GM12878 (cell line): ENCODE measurements at regions not wholly inside any gene's neighbourhood (a gene's known extent, or its start where the extent isn't known, plus 50 kb on each side); places are given as distances from the start of the nearest gene placed in this dataset.

Experiments used
- ATAC-seq: fragments of 200-7000 bp; cut with Tn5 transposase; 3 replicates; pipeline ENCODE4 v1.9.1; 2020; ENCODE audit warnings: mild to moderate bottlenecking, moderate library complexity
- BruUV-seq: library from RNA; stranded (reverse); fragments of 400-500 nt; replicated peaks from 2 replicates; lab custom pipeline; 2021; lab: Mats Ljungman, UMichigan
- CTCF ChIA-PET: fragments of 300-600 bp; sonication (Branson Sonifier 250); formaldehyde crosslinking; extraction: SDS; loops from one replicate; lab custom pipeline; 2021; ENCODE audit warnings: inconsistent platforms; lab: Yijun Ruan, JAX
- POLR2A ChIA-PET: fragments of 350-600 bp; formaldehyde crosslinking; extraction: SDS; loops from one replicate; lab custom pipeline; 2021; ENCODE audit warnings: inconsistent platforms; lab: Charles Lee
- RAD21 ChIA-PET: fragments of 300-600 bp; sonication (Branson Sonifier 250); formaldehyde crosslinking; loops from one replicate; lab custom pipeline; 2023; ENCODE audit warnings: antibody characterized with exemption; ENCODE audit not compliant: unreplicated experiment; lab: Charles Lee
- SMC1A ChIA-PET: fragments of 300-600 bp; sonication (Branson Sonifier 250); formaldehyde crosslinking; loops from one replicate; lab custom pipeline; 2023; ENCODE audit not compliant: unreplicated experiment, uncharacterized antibody; lab: Charles Lee
- DNase-seq: peaks from one replicate; pipeline ENCODE4 v3.0.0-alpha.2; 2011; ENCODE audit warnings: low read depth, low spot score
- FAIRE-seq: peaks from 3 replicates; lab custom pipeline; 2011; peaks lifted over from hg19 to GRCh38; lab: Jason Lieb, UNC
- H2AFZ ChIP-seq: 2 replicates; pipeline ENCODE4 v1.6.0; 2011; ENCODE audit warnings: low read depth, low read length, control low read depth; ENCODE audit not compliant: control insufficient read depth
- H3K27ac ChIP-seq: 2 replicates; pipeline ENCODE4 v1.5.1; 2011; ENCODE audit warnings: control low read depth; ENCODE audit not compliant: control insufficient read depth, insufficient read depth
- H3K27me3 ChIP-seq, 2 experiments: replicated peaks in 1 of 2; 2 replicates each; pipeline versions ENCODE4 v1.6.0 to v1.6.1; 2011; ENCODE audit warnings: low read length in 1 of 2; ENCODE audit not compliant: control insufficient read depth in 2 of 2, insufficient read depth in 2 of 2
- H3K36me3 ChIP-seq, 2 experiments: 2 replicates each; pipeline ENCODE4 v1.5.1; 2011; ENCODE audit warnings: low read length in 1 of 2; ENCODE audit not compliant: control insufficient read depth in 2 of 2, insufficient read depth in 2 of 2
- H3K4me1 ChIP-seq: 2 replicates; pipeline ENCODE4 v1.6.1; 2011; ENCODE audit warnings: mild to moderate bottlenecking, low read length, moderate library complexity, mixed read lengths; ENCODE audit not compliant: control insufficient read depth, insufficient read depth
- H3K4me2 ChIP-seq: 2 replicates; pipeline ENCODE4 v1.6.0; 2011; ENCODE audit warnings: control low read depth; ENCODE audit not compliant: control insufficient read depth, insufficient read depth
- H3K4me3 ChIP-seq: fragments of 200-600 bp; sonication (generic); 2 replicates; pipeline ENCODE4 v1.5.1; 2016
- H3K79me2 ChIP-seq: 2 replicates; pipeline ENCODE4 v1.6.0; 2011; ENCODE audit warnings: low read length; ENCODE audit not compliant: control insufficient read depth, insufficient read depth
- H3K9ac ChIP-seq: 2 replicates; pipeline ENCODE4 v1.8.0; 2011; ENCODE audit warnings: low read length, control low read depth, mixed read lengths; ENCODE audit not compliant: control insufficient read depth, insufficient read depth
- H3K9me3 ChIP-seq: replicated peaks from 3 replicates; pipeline ENCODE4 v1.5.1; 2011; ENCODE audit warnings: mild to moderate bottlenecking, low read length; ENCODE audit not compliant: control insufficient read depth, insufficient read depth
- H4K20me1 ChIP-seq: 2 replicates; pipeline ENCODE4 v1.6.0; 2011; ENCODE audit not compliant: control insufficient read depth, insufficient read depth
- ATF3 ChIP-seq: IDR thresholded peaks from 2 replicates; pipeline ENCODE4 v1.6.1; 2011; ENCODE audit warnings: low read depth, mild to moderate bottlenecking, low read length, moderate library complexity, borderline replicate concordance; ENCODE audit errors: extremely low read depth
- KAT2A ChIP-seq: conservative IDR thresholded peaks from 2 replicates; pipeline ENCODE4 v1.6.1; 2011; ENCODE audit warnings: low read depth, low read length; ENCODE audit not compliant: control insufficient read depth
- MEF2A ChIP-seq: IDR thresholded peaks from 2 replicates; pipeline ENCODE4 v1.6.1; 2011; ENCODE audit warnings: low read depth, mild to moderate bottlenecking, low read length, moderate library complexity; ENCODE audit not compliant: insufficient read depth
- NFYB ChIP-seq: IDR thresholded peaks from 2 replicates; pipeline ENCODE4 v1.6.1; 2011; ENCODE audit warnings: low read depth, mild to moderate bottlenecking, low read length, improper control_type of control experiment, moderate library complexity; ENCODE audit not compliant: insufficient read depth
- WGBS: methylation state at CpG from one replicate; pipeline ENCODE4 v1.1.6; 2016; ENCODE audit warnings: low lambda C conversion rate; ENCODE audit not compliant: insufficient replicate concordance, insufficient coverage; ENCODE audit errors: missing lambda C conversion rate; 5-methylcytosine and 5-hydroxymethylcytosine counted together
- in situ Hi-C: fragments of 300-500 bp; cut with MboI; formaldehyde crosslinking; loops from 9 replicates; pipeline ENCODE4 v1.14.3; 2018; ENCODE audit warnings: mixed read lengths
- intact Hi-C: fragments of 100-400 bp; cut with micrococcal nuclease; formaldehyde crosslinking; loops from one replicate; pipeline ENCODE4 v1.14.2; 2022; ENCODE audit not compliant: unreplicated experiment
- TF ChIP-seq, protein P1 (sequence below): fragments of 450-650 bp; IDR thresholded peaks from 2 replicates; pipeline ENCODE4 v1.6.1; 2018; ENCODE audit warnings: borderline replicate concordance, mild to moderate bottlenecking; ENCODE audit not compliant: partially characterized antibody

- no peak for ATAC-seq
- Histone ChIP-seq H2AFZ (no peak overlapping the region), H3K4me1 (no peaks in the 10 kb centered on the region), H3K9me3 (no peaks in the 10 kb centered on the region), H3K4me2 (no peak overlapping the region), H3K27ac (no peak overlapping the region), H3K27me3 (no peaks in the 10 kb centered on the region), H3K9ac (no peak overlapping the region), H4K20me1 (no peaks in the 10 kb centered on the region), H3K79me2 (no peaks in the 10 kb centered on the region), H3K4me3 (no peak overlapping the region), H3K36me3 (no peaks in the 10 kb centered on the region)
- TF ChIP-seq MEF2A (no peak), KAT2A (no peak), ATF3 (no peak), NFYB (no peak)
- TF ChIP-seq, protein P1, sequence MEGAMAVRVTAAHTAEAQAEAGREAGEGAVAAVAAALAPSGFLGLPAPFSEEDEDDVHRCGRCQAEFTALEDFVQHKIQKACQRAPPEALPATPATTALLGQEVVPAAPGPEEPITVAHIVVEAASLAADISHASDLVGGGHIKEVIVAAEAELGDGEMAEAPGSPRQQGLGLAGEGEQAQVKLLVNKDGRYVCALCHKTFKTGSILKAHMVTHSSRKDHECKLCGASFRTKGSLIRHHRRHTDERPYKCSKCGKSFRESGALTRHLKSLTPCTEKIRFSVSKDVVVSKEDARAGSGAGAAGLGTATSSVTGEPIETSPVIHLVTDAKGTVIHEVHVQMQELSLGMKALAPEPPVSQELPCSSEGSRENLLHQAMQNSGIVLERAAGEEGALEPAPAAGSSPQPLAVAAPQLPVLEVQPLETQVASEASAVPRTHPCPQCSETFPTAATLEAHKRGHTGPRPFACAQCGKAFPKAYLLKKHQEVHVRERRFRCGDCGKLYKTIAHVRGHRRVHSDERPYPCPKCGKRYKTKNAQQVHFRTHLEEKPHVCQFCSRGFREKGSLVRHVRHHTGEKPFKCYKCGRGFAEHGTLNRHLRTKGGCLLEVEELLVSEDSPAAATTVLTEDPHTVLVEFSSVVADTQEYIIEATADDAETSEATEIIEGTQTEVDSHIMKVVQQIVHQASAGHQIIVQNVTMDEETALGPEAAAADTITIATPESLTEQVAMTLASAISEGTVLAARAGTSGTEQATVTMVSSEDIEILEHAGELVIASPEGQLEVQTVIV, result no peak
- FAIRE-seq, result no peak
- in situ Hi-C loops (no loop called here), intact Hi-C loops (no loop called here)
- BruUV-seq, result no TSS peak
- ChIA-PET CTCF (interaction anchor here (0.7 to 1.0 kb wide), 2 partner anchors 71 to 196 kb away, joined by 3 to 4 read pairs; no protein-coding TSS in a partner anchor), POLR2A (no interaction called here), SMC1A (no interaction called here), RAD21 (no interaction called here)
- WGBS, result 96% methylated on average over 2 of the region's 2 CpGs
- DNase-seq, result no peak
Observed at GRCh38 chr7:16027396-16027795, 340.9 kb upstream of the MEOX2 start.
